ENCODE measurements at regions not wholly inside any gene's neighbourhood (a gene's known extent, or its start where the extent isn't known, plus 50 kb on each side); places are given as distances from the start of the nearest gene placed in this dataset.
"Not testable (repeated sequence)": the region's sequence is repeated elsewhere in the genome, so short reads cannot be mapped to it uniquely, and the experiment has no call there.

GRCh38 chr1:222948079-222948478 is 133.2 kb downstream of the DISP1 start:
- no peak for DNase-seq

GRCh38 chr1:222950892-222951291 is 136.1 kb downstream of the DISP1 start:
- DNase-seq = no peak

GRCh38 chr1:222953585-222953984 is 138.7 kb downstream of the DISP1 start:
- DNase-seq = peak; percentile 60

GRCh38 chr1:222955964-222956363 is 141.1 kb downstream of the DISP1 start:
- no peak for DNase-seq

GRCh38 chr1:222956601-222957000 is 141.8 kb downstream of the DISP1 start:
- no peak for DNase-seq

DNA sequence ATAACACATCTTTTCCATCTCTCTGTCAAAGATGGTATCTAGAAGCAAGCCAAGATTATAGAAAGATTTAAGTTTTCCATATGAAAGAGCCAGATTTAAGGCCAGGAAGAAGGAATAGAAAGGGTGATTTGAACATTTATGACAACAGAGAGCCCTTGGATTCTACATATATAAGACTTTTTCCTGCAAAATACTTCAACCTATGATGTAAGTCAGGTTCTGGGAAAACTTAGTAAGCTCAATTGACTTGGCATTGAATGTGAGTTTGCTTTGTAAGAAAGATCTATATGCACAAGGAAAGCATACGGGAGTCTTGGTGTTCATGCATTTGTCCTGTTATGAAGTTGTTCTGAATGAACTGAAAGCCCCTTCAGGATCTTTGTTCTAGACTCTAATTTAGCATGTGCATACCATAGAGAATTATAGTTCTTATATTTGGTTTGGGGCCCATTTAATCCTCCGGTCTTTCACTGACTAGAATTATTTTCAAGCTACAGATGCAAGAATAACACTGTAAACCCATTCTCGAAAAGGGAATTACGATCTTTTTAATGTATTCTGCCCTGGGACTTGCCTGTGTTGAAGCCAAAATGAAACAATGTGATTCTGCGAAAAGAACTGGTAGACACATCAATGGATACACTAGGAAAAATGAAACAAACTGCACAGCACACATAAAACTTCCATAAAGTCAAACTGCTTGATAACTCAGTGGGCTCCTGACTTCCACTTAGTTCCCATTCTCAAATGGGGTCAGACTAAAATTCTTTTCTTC is 152.8 kb downstream of the DISP1 start:
- peak; percentile 48 for DNase-seq

GRCh38 chr1:222970040-222970439 is 155.2 kb downstream of the DISP1 start:
- DNase-seq = no peak

- no peak for DNase-seq
These were observed 155.9 kb downstream of the DISP1 start for GRCh38 chr1:222970711-222971110.

GRCh38 chr1:222971146-222971545 is 156.3 kb downstream of the DISP1 start:
- DNase-seq = no peak

DNA sequence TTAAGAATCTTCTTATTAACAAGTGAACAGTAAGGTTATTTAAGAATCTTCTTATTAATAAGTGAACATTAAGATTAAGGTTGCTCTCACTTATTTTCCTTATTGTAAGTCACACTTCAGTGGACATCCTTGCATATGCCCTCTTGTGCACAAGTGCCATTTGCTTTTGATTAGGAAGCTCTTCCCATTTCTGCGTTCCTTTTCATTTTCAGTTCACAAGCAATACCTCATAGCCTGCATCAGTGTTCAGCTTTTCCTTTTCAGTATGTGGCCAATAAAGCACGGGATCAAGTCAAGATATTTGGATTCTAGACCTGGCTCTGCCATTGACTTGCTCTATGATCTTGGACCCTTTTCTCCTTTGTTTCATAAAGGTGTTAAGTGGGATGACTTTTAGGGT is 158.7 kb downstream of the DISP1 start:
- no peak for DNase-seq

DNA sequence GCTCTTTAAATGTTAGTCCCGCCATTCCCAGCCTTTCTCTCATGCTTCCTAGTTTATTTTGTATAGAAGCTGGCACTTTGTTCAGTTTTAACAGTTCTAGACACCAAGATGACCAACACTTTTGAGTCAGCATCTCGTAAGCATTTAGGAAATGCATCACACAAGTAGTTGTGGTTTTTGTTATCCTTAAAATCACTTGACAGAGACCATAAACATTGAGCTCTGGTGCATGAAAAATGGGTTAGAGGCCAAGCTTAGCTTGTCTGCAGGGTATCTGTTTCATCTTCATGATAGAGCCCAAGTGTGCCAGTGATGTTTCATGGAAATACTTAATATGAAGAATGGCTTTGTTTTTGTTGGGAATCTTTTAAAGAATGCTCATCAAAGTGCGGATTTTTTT is 159.7 kb downstream of the DISP1 start:
- no peak for DNase-seq

GRCh38 chr1:222975472-222976122 is 160.8 kb downstream of the DISP1 start:
- DNase-seq = no peak

DNA sequence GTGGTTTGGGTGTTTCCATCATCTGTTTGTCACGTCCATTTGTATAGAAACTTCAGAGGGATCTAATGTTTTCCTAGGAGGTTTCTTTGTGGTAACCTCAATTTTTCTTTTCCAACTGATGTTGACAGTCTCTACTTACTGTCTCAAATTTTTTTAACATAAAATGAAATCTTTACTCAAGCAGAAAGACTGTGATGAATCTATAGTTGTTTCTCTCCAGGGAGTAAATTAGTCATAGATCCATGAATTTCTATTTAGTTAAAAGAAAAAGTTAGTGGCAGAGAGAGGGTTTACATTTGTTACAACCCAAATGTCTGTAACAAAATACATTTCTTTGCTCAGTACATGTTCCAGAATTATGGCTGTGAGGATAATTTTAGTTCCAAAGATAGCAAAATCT is 161.6 kb downstream of the DISP1 start:
- DNase-seq = no peak

- not testable (repeated sequence) for DNase-seq
These were observed 162.5 kb downstream of the DISP1 start for GRCh38 chr1:222977294-222977693.

GRCh38 chr1:222979561-222979960 is 163.5 kb downstream of the TLR5 start:
- no peak for DNase-seq

DNA sequence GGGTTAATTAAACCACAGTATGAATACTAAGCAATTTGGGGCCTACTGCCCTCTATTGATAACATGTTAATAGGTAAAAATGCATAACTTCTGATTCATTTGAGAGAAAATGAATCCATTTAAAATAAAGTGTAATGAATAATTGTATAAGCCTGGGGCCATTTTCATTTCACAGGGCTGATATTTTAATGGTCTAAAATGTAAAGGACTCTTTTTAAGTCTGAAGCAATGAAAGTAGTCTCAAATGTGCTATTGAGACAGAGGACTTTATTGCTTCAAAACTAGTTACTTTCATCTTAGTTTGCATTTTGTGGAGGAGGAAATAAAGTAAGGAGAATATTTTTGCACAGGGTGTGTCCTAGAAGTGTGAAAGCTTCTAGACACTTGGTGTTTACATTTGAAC is 155.4 kb downstream of the TLR5 start:
- DNase-seq = no peak

DNA sequence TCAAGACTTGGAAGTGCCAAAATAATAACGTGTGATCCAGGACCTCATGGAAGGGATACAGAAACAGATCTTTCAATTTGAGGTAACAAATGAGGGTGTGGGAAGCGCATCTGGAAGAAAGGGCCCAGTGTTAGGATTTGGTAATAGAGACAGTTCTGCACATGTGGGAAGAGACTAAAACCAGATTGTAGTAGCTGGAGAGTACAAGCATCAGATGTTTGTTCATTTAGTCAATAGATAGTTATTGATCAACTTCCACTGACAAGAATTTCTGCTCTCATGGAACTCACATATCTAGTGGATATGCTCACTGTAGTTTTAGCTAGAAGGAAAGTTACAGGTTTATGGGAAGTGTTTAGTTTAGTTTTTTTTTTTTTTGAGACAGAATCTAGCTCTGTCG is 153.6 kb downstream of the TLR5 start:
- no peak for DNase-seq

DNA sequence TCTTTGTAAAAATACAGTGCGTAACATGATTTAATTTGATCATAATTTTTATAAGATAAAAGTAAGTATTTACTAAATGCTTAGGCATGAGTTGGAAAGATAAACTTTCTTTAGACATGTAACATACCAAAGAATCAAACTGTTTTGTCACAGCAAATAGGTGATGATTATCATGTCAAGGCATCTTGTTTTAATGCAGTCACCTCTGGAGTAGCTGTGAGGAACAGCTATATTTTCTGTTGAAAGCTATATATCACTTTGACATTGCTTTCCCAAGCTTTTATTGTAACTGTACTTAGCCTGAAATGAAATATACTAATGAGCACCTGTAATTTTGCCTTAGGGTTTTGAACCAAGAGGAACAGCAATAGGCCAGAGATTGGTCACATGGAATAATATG is 151.9 kb downstream of the TLR5 start:
- no peak for DNase-seq

- no peak for DNase-seq
These were observed 151.1 kb downstream of the TLR5 start for GRCh38 chr1:222991908-222992307.

- no peak for DNase-seq
These were observed 148.4 kb downstream of the TLR5 start for GRCh38 chr1:222994511-222995235.

DNA sequence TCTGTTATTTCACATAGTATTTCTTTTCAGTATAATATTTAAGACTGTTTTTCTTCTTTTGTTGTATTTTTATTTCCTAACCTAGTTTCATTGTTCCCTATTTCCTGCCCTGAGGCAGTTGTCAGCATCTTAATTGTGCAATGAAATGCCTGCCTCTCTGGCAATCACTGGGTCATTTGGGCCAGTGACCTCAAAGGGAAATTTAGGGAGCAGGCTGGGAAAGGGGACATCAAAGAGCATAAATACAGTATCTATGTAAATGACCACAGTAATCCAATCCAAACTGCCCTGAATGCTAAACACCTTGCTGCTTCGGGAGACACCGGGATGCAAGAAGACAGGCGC is 147.8 kb downstream of the TLR5 start:
- DNase-seq = no peak

- DNase-seq = no peak
These were observed 147.3 kb downstream of the TLR5 start for GRCh38 chr1:222995620-222996309.
